GM23248 (cell line): ENCODE measurements at regions not wholly inside any gene's neighbourhood (a gene's known extent, or its start where the extent isn't known, plus 50 kb on each side); places are given as distances from the start of the nearest gene placed in this dataset.
A peak's percentile ranks its signal among the peaks of the same experiment; 100 is the strongest.

Source experiments
- DNase-seq: peaks from one replicate; pipeline ENCODE4 v3.0.0-alpha.2; 2015
- H2AFZ ChIP-seq: fragments of 200-600 bp; sonication (generic); 2 replicates; pipeline ENCODE4 v1.6.1; 2016; ENCODE audit warnings: antibody characterized with exemption
- H3F3A ChIP-seq: fragments of 200-600 bp; sonication (generic); 2 replicates; pipeline ENCODE4 v1.6.1; 2016; ENCODE audit warnings: mild to moderate bottlenecking, antibody characterized with exemption, mixed run types; ENCODE audit not compliant: insufficient read depth
- H3K27ac ChIP-seq: fragments of 200-600 bp; sonication (generic); 2 replicates; pipeline ENCODE4 v1.5.1; 2016; ENCODE audit warnings: mild to moderate bottlenecking
- H3K27me3 ChIP-seq: fragments of 200-600 bp; sonication (generic); replicated peaks from 2 replicates; pipeline ENCODE4 v1.6.1; 2016; ENCODE audit warnings: mild to moderate bottlenecking; ENCODE audit not compliant: insufficient read depth
- H3K36me3 ChIP-seq: fragments of 200-600 bp; sonication (generic); 2 replicates; pipeline ENCODE4 v1.6.1; 2016; ENCODE audit warnings: low read depth, mild to moderate bottlenecking
- H3K4me1 ChIP-seq: fragments of 200-600 bp; sonication (generic); 2 replicates; pipeline ENCODE4 v1.6.1; 2016; ENCODE audit warnings: mild to moderate bottlenecking; ENCODE audit not compliant: insufficient read depth
- H3K4me2 ChIP-seq: fragments of 200-600 bp; sonication (generic); one replicate; pipeline ENCODE4 v1.6.1; 2016; ENCODE audit warnings: mild to moderate bottlenecking; ENCODE audit not compliant: unreplicated experiment
- H3K4me3 ChIP-seq: fragments of 200-600 bp; sonication (generic); 2 replicates; pipeline ENCODE4 v1.5.1; 2016; ENCODE audit warnings: mild to moderate bottlenecking
- H3K79me2 ChIP-seq: fragments of 200-600 bp; sonication (generic); 2 replicates; pipeline ENCODE4 v1.6.1; 2016; ENCODE audit warnings: mild to moderate bottlenecking; ENCODE audit not compliant: insufficient read depth
- H3K9ac ChIP-seq: fragments of 200-600 bp; sonication (generic); 2 replicates; pipeline ENCODE4 v1.6.1; 2016; ENCODE audit warnings: mild to moderate bottlenecking
- H3K9me2 ChIP-seq: fragments of 200-600 bp; sonication (generic); 2 replicates; pipeline ENCODE4 v1.6.1; 2016; ENCODE audit warnings: mixed run types, mild to moderate bottlenecking, moderate library complexity; ENCODE audit not compliant: insufficient read depth
- H3K9me3 ChIP-seq: fragments of 200-600 bp; sonication (generic); one replicate; pipeline ENCODE4 v1.6.1; 2017; ENCODE audit warnings: low read depth
- H4K20me1 ChIP-seq: fragments of 200-600 bp; sonication (generic); 2 replicates; pipeline ENCODE4 v1.6.0; 2016; ENCODE audit not compliant: insufficient read depth
- EZH2 ChIP-seq: fragments of 200-600 bp; sonication (generic); IDR thresholded peaks from 2 replicates; pipeline ENCODE4 v1.6.1; 2018; ENCODE audit warnings: antibody characterized with exemption, mild to moderate bottlenecking; ENCODE audit not compliant: insufficient read depth, poor library complexity, severe bottlenecking
- EZH2phosphoT487 ChIP-seq: fragments of 200-600 bp; sonication (generic); IDR thresholded peaks from 2 replicates; pipeline ENCODE4 v1.6.1; 2018; ENCODE audit warnings: antibody characterized with exemption, moderate library complexity, mild to moderate bottlenecking, low read depth; ENCODE audit not compliant: insufficient read depth
- WGBS, 2 experiments: methylation state at CpG; one replicate each; pipeline ENCODE4 v1.1.6; 2015 to 2017; ENCODE audit warnings: low lambda C conversion rate in 2 of 2, low coverage in 1 of 2; ENCODE audit errors: missing lambda C conversion rate in 2 of 2; 5-methylcytosine and 5-hydroxymethylcytosine counted together
- in situ Hi-C: fragments of 300-500 bp; cut with MboI; formaldehyde crosslinking; loops from 2 replicates; pipeline ENCODE4 v1.15.0; 2020

DNA sequence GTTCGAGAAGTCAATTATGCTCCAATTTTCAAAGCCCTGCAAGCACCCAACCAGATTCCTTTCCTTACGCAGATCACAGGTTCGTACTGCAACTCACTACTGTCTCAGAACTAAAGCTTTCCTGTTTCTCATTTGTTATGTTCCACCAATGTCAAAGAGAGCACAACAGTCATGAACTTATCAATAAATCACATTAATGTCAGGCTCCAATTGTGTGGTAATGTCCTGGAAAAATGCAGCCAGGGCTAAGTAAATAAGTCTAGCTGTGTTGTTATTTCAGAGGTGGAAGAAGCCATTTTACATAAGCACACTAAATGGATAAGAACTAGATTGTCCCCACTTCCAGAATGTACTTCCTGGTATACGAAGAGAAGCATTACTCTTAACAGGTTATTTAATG, 488.6 kb upstream of the PTGER4 start:
- TF ChIP-seq EZH2 (no peak), EZH2phosphoT487 (no peak)
- DNase-seq: no peak
- Histone ChIP-seq H4K20me1 (no peaks in the 10 kb centered on the region), H3K4me1 (no peaks in the 10 kb centered on the region), H3K27ac (no peak overlapping the region), H3F3A (no peaks in the 10 kb centered on the region), H3K9ac (no peak overlapping the region), H3K4me2 (no peak overlapping the region), H3K27me3 (no peaks in the 10 kb centered on the region), H3K9me2 (no peaks in the 10 kb centered on the region), H3K79me2 (no peaks in the 10 kb centered on the region), H3K4me3 (no peak overlapping the region), H3K9me3 (no peaks in the 10 kb centered on the region), H3K36me3 (no peaks in the 10 kb centered on the region), H2AFZ (no peak overlapping the region)
- in situ Hi-C loops: no loop called here
- WGBS, 2 experiments: 34 to 42% methylated on average over 4 of the region's 4 CpGs

- in situ Hi-C loops: no loop called here
- Histone ChIP-seq H3K27me3 (no peaks in the 10 kb centered on the region), H3F3A (no peaks in the 10 kb centered on the region), H3K79me2 (no peaks in the 10 kb centered on the region), H3K9me3 (no peaks in the 10 kb centered on the region), H2AFZ (no peak overlapping the region), H3K4me2 (no peak overlapping the region), H3K4me1 (0 out of 2 replicates have a peak, but pooled peaks cover 3% of the 10 kb centered on the region), H3K9ac (no peak overlapping the region), H4K20me1 (no peaks in the 10 kb centered on the region), H3K4me3 (no peak overlapping the region), H3K36me3 (no peaks in the 10 kb centered on the region), H3K27ac (no peak overlapping the region), H3K9me2 (0 out of 2 replicates have a peak, but pooled peaks cover 3% of the 10 kb centered on the region)
- TF ChIP-seq EZH2phosphoT487 (no peak), EZH2 (no peak)
- no peak for DNase-seq
Observed at GRCh38 chr5:40172721-40173120, 507.0 kb upstream of the PTGER4 start.

GRCh38 chr5:40171971-40172370, 507.7 kb upstream of the PTGER4 start:
- H3K4me1 ChIP-seq: 0 out of 2 replicates have a peak, but pooled peaks cover 3% of the 10 kb centered on the region
- no peaks in the 10 kb centered on the region for H3K9me3 ChIP-seq
- no peak overlapping the region for H3K4me3 ChIP-seq
- H2AFZ ChIP-seq: no peak overlapping the region
- H3K9me2 ChIP-seq: 0 out of 2 replicates have a peak, but pooled peaks cover 3% of the 10 kb centered on the region
- no peak overlapping the region for H3K27ac ChIP-seq
- no peaks in the 10 kb centered on the region for H3K27me3 ChIP-seq
- TF ChIP-seq EZH2phosphoT487: 0 out of 2 replicates have a peak, but pooled peaks have one; percentile 56
- no peak for TF ChIP-seq EZH2
- in situ Hi-C loops: no loop called here
- no peaks in the 10 kb centered on the region for H3K36me3 ChIP-seq
- H3K4me2 ChIP-seq: no peak overlapping the region
- 5 to 14% methylated on average over 2 of the region's 2 CpGs for WGBS, 2 experiments
- H3K79me2 ChIP-seq: no peaks in the 10 kb centered on the region
- H3F3A ChIP-seq: no peaks in the 10 kb centered on the region
- peak; percentile 76 for DNase-seq
- no peaks in the 10 kb centered on the region for H4K20me1 ChIP-seq
- H3K9ac ChIP-seq: no peak overlapping the region

- Histone ChIP-seq H3K4me2 (no peak overlapping the region), H4K20me1 (no peaks in the 10 kb centered on the region), H3F3A (no peaks in the 10 kb centered on the region), H3K27me3 (no peaks in the 10 kb centered on the region), H3K4me3 (no peak overlapping the region), H3K27ac (no peak overlapping the region), H3K9me2 (no peaks in the 10 kb centered on the region), H3K36me3 (no peaks in the 10 kb centered on the region), H3K9me3 (no peaks in the 10 kb centered on the region), H2AFZ (no peak overlapping the region), H3K79me2 (no peaks in the 10 kb centered on the region), H3K4me1 (0 out of 2 replicates have a peak, but pooled peaks cover 2% of the 10 kb centered on the region), H3K9ac (no peak overlapping the region)
- in situ Hi-C loops: no loop called here
- 90 to 94% methylated on average over 3 of the region's 3 CpGs for WGBS, 2 experiments
- no peak for DNase-seq
- TF ChIP-seq EZH2 (no peak), EZH2phosphoT487 (no peak)
Observed at GRCh38 chr5:40167283-40167682, 512.4 kb upstream of the PTGER4 start.

- H3K9ac ChIP-seq: no peak overlapping the region
- in situ Hi-C loops: no loop called here
- H3K4me3 ChIP-seq: no peak overlapping the region
- H3F3A ChIP-seq: no peaks in the 10 kb centered on the region
- H3K36me3 ChIP-seq: no peaks in the 10 kb centered on the region
- H3K4me1 ChIP-seq: no peaks in the 10 kb centered on the region
- H3K9me3 ChIP-seq: no peaks in the 10 kb centered on the region
- no peak overlapping the region for H3K4me2 ChIP-seq
- H2AFZ ChIP-seq: no peak overlapping the region
- no peaks in the 10 kb centered on the region for H3K79me2 ChIP-seq
- peak; percentile 15 for DNase-seq
- 14 to 24% methylated on average over 1 of the region's 1 CpG for WGBS, 2 experiments
- no peak overlapping the region for H3K27ac ChIP-seq
- H3K9me2 ChIP-seq: no peaks in the 10 kb centered on the region
- no peak for TF ChIP-seq EZH2phosphoT487
- TF ChIP-seq EZH2: no peak
- no peaks in the 10 kb centered on the region for H4K20me1 ChIP-seq
- no peaks in the 10 kb centered on the region for H3K27me3 ChIP-seq
Observed at GRCh38 chr5:40166802-40167201, 512.9 kb upstream of the PTGER4 start.
